ENCODE measurements at regions not wholly inside any gene's neighbourhood (a gene's known extent, or its start where the extent isn't known, plus 50 kb on each side); places are given as distances from the start of the nearest gene placed in this dataset.

DNA sequence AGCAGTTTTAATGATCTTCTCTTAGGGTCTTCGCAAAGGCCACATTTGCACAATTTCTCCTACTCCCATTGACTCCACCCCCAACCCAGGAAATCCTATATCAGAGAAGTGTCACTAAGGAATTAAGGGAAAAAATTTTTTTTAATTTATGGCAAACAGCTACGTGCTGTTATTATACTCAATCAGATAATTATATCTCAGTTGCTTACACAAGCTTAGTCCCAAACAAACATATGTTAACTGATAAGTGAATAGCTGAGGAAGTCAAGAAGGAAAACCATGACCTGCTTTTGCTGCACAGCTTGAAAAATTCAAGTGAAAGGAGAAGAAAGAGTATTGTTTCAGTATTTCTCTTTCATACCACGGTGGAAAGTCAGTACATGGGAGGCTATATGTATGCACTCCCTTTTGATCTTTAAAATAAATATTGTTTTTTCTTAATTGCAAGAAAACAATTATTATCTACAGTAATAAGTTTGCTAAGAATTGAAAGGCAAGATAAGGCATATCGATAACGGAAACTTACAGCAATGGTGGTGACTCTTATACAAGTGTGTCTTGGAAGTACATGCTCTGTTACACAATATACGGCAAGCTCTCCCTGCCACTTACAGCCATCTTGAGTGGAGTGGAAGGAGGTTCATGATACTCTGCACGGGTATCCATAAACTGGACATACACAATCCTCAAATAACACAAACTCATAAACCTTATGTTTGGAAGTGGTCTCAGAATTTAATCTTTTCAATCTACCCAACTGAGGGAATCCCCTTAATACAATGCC is 167.9 kb upstream of the FREM1 start:
- CTCF ChIA-PET, result no interaction called here

DNA sequence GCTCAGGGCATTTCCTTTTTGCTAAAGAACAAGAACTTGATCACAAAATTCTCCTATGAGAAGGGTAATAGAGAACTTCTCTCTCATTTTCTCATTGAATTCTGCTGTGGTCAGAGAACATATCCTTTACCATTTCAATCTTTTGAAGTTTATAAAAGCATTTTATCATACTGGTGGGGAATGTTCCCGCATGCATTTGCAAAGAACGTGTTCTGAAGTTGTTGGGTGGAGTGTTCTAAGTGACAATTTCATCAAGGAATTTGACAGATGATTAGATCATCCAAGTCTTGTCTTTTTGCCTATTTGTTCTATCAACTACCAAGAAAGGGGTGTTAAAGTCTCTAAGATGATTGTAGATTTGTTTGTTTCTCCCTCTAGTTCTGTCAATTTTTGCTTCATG is 163.4 kb upstream of the FREM1 start:
- 54% methylated on average over 2 of the region's 2 CpGs for WGBS (ENCODE audit: low lambda C conversion rate)
- ChIA-PET CTCF (no interaction called here), POLR2A (no interaction called here)

More for the DNA sequence above, 167.9 kb upstream of the FREM1 start:
- Histone ChIP-seq H3K27me3 (ENCODE audit: insufficient read depth) (no peaks in the 10 kb centered on the region), H4K20me1 (ENCODE audit: insufficient read depth) (no peaks in the 10 kb centered on the region), H3F3A (replicated peaks; ENCODE audit: insufficient read depth) (no peaks in the 10 kb centered on the region), H3K9ac (no peak overlapping the region), H3K9me3 (no peaks in the 10 kb centered on the region), H3K79me2 (ENCODE audit: insufficient read depth) (no peaks in the 10 kb centered on the region), H3K36me3 (replicated peaks in 1 of 2; ENCODE audit: control insufficient read depth in 1 of 2, insufficient read depth in 2 of 2, low read length in 1 of 2) (no peaks in the 10 kb centered on the region), H3K4me2 (no peak overlapping the region), H3K4me3 (ENCODE audit: low read depth in 2 of 2, low read length in 1 of 2) (no peak overlapping the region), H3K27ac (ENCODE audit: low read depth in 2 of 2, low read length in 1 of 2) (no peak overlapping the region), H2AFZ (ENCODE audit: low read depth) (no peak overlapping the region), H3K4me1 (ENCODE audit: control insufficient read depth in 1 of 2, insufficient read depth in 2 of 2, low read depth in 1 of 2, low read length in 1 of 2) (no peaks in the 10 kb centered on the region; a peak in 1 of 4 replicates), H3K9me2 (no peaks in the 10 kb centered on the region)
- no peak for TF ChIP-seq TCF12 (IDR thresholded peaks at IDR 0.05)
- WGBS (ENCODE audit: low lambda C conversion rate), result 58% methylated on average over 7 of the region's 7 CpGs
- no peak for DNase-seq
- POLR2A ChIA-PET, result no interaction called here

DNA sequence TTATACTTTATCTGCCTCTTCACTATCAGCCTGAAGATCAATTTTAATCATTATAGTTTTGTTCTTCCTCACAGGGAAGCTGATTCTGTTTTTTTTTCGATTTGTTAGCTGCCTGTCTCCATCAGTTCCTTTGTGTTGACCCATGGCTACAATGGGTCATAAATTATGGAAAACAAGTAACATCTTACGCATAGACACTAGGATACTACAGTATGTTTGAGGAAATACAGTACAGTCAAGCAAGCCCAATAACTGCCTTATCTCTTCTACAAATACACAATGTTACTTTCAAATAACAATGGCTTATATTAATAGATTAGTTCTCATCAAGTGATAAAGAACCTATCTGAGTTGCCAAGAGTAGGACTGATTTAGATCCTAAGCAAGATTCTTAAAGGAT is 160.5 kb upstream of the FREM1 start:
- WGBS (ENCODE audit: low lambda C conversion rate), result 50% methylated on average over 2 of the region's 2 CpGs
- H3F3A ChIP-seq (replicated peaks; ENCODE audit: insufficient read depth), result no peaks in the 10 kb centered on the region
- no peak for DNase-seq
- no peaks in the 10 kb centered on the region for H4K20me1 ChIP-seq (ENCODE audit: insufficient read depth)
- no peaks in the 10 kb centered on the region for H3K27me3 ChIP-seq (ENCODE audit: insufficient read depth)
- no peak overlapping the region for H3K4me2 ChIP-seq
- H3K79me2 ChIP-seq (ENCODE audit: insufficient read depth), result no peaks in the 10 kb centered on the region
- H3K9ac ChIP-seq, result no peak overlapping the region
- no peak overlapping the region for H3K4me3 ChIP-seq (ENCODE audit: low read depth in 2 of 2, low read length in 1 of 2)
- H3K4me1 ChIP-seq (ENCODE audit: control insufficient read depth in 1 of 2, insufficient read depth in 2 of 2, low read depth in 1 of 2, low read length in 1 of 2), result no peaks in the 10 kb centered on the region; a peak in 1 of 4 replicates
- no peak for TF ChIP-seq RXRA (IDR thresholded peaks at IDR 0.05; ENCODE audit: borderline replicate concordance, low read depth)
- TF ChIP-seq POLR2AphosphoS5 (IDR thresholded peaks at IDR 0.05; ENCODE audit: low read depth, low read length), result no peak
- TF ChIP-seq EP300 (IDR thresholded peaks at IDR 0.05; ENCODE audit: borderline replicate concordance in 1 of 2, low read depth in 1 of 2, low read length in 1 of 2), result no peak
- H3K9me3 ChIP-seq, result no peaks in the 10 kb centered on the region
- H3K27ac ChIP-seq (ENCODE audit: low read depth in 2 of 2, low read length in 1 of 2), result no peak overlapping the region
- ChIA-PET POLR2A (no interaction called here), CTCF (no interaction called here)
- H2AFZ ChIP-seq (ENCODE audit: low read depth), result no peak overlapping the region
- no peaks in the 10 kb centered on the region for H3K36me3 ChIP-seq (replicated peaks in 1 of 2; ENCODE audit: control insufficient read depth in 1 of 2, insufficient read depth in 2 of 2, low read length in 1 of 2)
- no peaks in the 10 kb centered on the region for H3K9me2 ChIP-seq

More for the DNA sequence above, 163.4 kb upstream of the FREM1 start:
- Histone ChIP-seq H3K4me2 (no peak overlapping the region), H3F3A (replicated peaks; ENCODE audit: insufficient read depth) (no peaks in the 10 kb centered on the region), H3K9ac (no peak overlapping the region), H3K79me2 (ENCODE audit: insufficient read depth) (no peaks in the 10 kb centered on the region), H3K4me1 (ENCODE audit: control insufficient read depth in 1 of 2, insufficient read depth in 2 of 2, low read depth in 1 of 2, low read length in 1 of 2) (no peaks in the 10 kb centered on the region), H2AFZ (ENCODE audit: low read depth) (no peak overlapping the region), H3K9me3 (no peaks in the 10 kb centered on the region), H3K27me3 (ENCODE audit: insufficient read depth) (no peaks in the 10 kb centered on the region), H3K27ac (ENCODE audit: low read depth in 2 of 2, low read length in 1 of 2) (no peak overlapping the region), H3K36me3 (replicated peaks in 1 of 2; ENCODE audit: control insufficient read depth in 1 of 2, insufficient read depth in 2 of 2, low read length in 1 of 2) (no peaks in the 10 kb centered on the region), H3K4me3 (ENCODE audit: low read depth in 2 of 2, low read length in 1 of 2) (no peak overlapping the region), H4K20me1 (ENCODE audit: insufficient read depth) (no peaks in the 10 kb centered on the region), H3K9me2 (no peaks in the 10 kb centered on the region)
- DNase-seq, result no peak
- no peak for TF ChIP-seq RXRA (IDR thresholded peaks at IDR 0.05; ENCODE audit: borderline replicate concordance, low read depth)
- TF ChIP-seq SIN3A (IDR thresholded peaks at IDR 0.05; ENCODE audit: borderline replicate concordance, low read depth, low read length), result no peak
- TF ChIP-seq EZH2phosphoT487 (IDR thresholded peaks at IDR 0.05; ENCODE audit: borderline replicate concordance, low read depth), result no peak
- TF ChIP-seq TEAD4 (IDR thresholded peaks at IDR 0.05; ENCODE audit: borderline replicate concordance, insufficient read depth), result no peak

All from SK-N-SH (cell line).